ENCODE measurements at regions not wholly inside any gene's neighbourhood (a gene's known extent, or its start where the extent isn't known, plus 50 kb on each side); places are given as distances from the start of the nearest gene placed in this dataset.

- no peak for DNase-seq
- Mint-ChIP-seq H3K4me1 (ENCODE audit: low read depth) (no peaks in the 10 kb centered on the region), H3K9me3 (no peaks in the 10 kb centered on the region), H3K27me3 (ENCODE audit: low read depth) (no peaks in the 10 kb centered on the region), H3K36me3 (ENCODE audit: low read depth) (no peaks in the 10 kb centered on the region), H3K27ac (no peak overlapping the region), H3K4me3 (no peak overlapping the region)
- CTCF ChIA-PET = no interaction called here
- intact Hi-C loops (cut with micrococcal nuclease) = no loop called here
Measured at GRCh38 chr7:115153769-115154477, 232.0 kb downstream of the MDFIC start.

- Mint-ChIP-seq H3K9me3 (no peaks in the 10 kb centered on the region), H3K4me3 (no peak overlapping the region), H3K36me3 (ENCODE audit: low read depth) (no peaks in the 10 kb centered on the region), H3K4me1 (ENCODE audit: low read depth) (no peaks in the 10 kb centered on the region), H3K27ac (no peak overlapping the region), H3K27me3 (ENCODE audit: low read depth) (no peaks in the 10 kb centered on the region)
- DNase-seq = no peak
- intact Hi-C loops (cut with micrococcal nuclease) = no loop called here
- CTCF ChIA-PET = no interaction called here
Measured at GRCh38 chr7:115153176-115153575, 231.3 kb downstream of the MDFIC start.

- intact Hi-C loops (cut with micrococcal nuclease) = no loop called here
- Mint-ChIP-seq H3K4me1 (ENCODE audit: low read depth) (no peaks in the 10 kb centered on the region), H3K27me3 (ENCODE audit: low read depth) (no peaks in the 10 kb centered on the region), H3K36me3 (ENCODE audit: low read depth) (no peaks in the 10 kb centered on the region), H3K4me3 (no peak overlapping the region), H3K9me3 (no peaks in the 10 kb centered on the region), H3K27ac (no peak overlapping the region)
- DNase-seq = no peak
- CTCF ChIA-PET = no interaction called here
Measured at GRCh38 chr7:115146148-115146547, 224.3 kb downstream of the MDFIC start.

- no peaks in the 10 kb centered on the region for H3K36me3 Mint-ChIP-seq (ENCODE audit: low read depth)
- H3K27ac Mint-ChIP-seq = no peak overlapping the region
- H3K27me3 Mint-ChIP-seq (ENCODE audit: low read depth) = no peaks in the 10 kb centered on the region
- intact Hi-C loops (cut with micrococcal nuclease) = no loop called here
- no peak for DNase-seq
- H3K9me3 Mint-ChIP-seq = no peaks in the 10 kb centered on the region
- no peak overlapping the region for H3K4me3 Mint-ChIP-seq
- CTCF ChIA-PET = no interaction called here
- H3K4me1 Mint-ChIP-seq (ENCODE audit: low read depth) = no peaks in the 10 kb centered on the region
Measured at GRCh38 chr7:115145512-115145911, 223.6 kb downstream of the MDFIC start.

- H3K4me1 Mint-ChIP-seq (ENCODE audit: low read depth) = peaks cover 24% of the 10 kb centered on the region
- no peaks in the 10 kb centered on the region for H3K27me3 Mint-ChIP-seq (ENCODE audit: low read depth)
- peaks cover 6% of the 10 kb centered on the region for H3K9me3 Mint-ChIP-seq
- DNase-seq = no peak
- H3K27ac Mint-ChIP-seq = no peak overlapping the region
- H3K36me3 Mint-ChIP-seq (ENCODE audit: low read depth) = no peaks in the 10 kb centered on the region
- intact Hi-C loops (cut with micrococcal nuclease) = no loop called here
- no peak overlapping the region for H3K4me3 Mint-ChIP-seq
- CTCF ChIA-PET = no interaction called here
Measured at GRCh38 chr7:115137816-115138215, 215.9 kb downstream of the MDFIC start.

GRCh38 chr7:115136796-115137443, 215.0 kb downstream of the MDFIC start:
- no peak for DNase-seq
- CTCF ChIA-PET = interaction anchor here (0.6 kb wide), 1 partner anchor 41 kb away, joined by 8 read pairs; no protein-coding TSS in a partner anchor
- H3K27me3 Mint-ChIP-seq (ENCODE audit: low read depth) = no peaks in the 10 kb centered on the region
- intact Hi-C loops (cut with micrococcal nuclease) = no loop called here
- no peaks in the 10 kb centered on the region for H3K36me3 Mint-ChIP-seq (ENCODE audit: low read depth)
- H3K4me1 Mint-ChIP-seq (ENCODE audit: low read depth) = peaks cover 24% of the 10 kb centered on the region
- peaks cover 6% of the 10 kb centered on the region for H3K9me3 Mint-ChIP-seq
- H3K27ac Mint-ChIP-seq = no peak overlapping the region
- H3K4me3 Mint-ChIP-seq = no peak overlapping the region

GRCh38 chr7:115135769-115136410, 214.0 kb downstream of the MDFIC start:
- Mint-ChIP-seq H3K36me3 (ENCODE audit: low read depth) (no peaks in the 10 kb centered on the region), H3K4me3 (no peak overlapping the region), H3K9me3 (peaks cover 6% of the 10 kb centered on the region), H3K27me3 (ENCODE audit: low read depth) (no peaks in the 10 kb centered on the region), H3K4me1 (ENCODE audit: low read depth) (peaks cover 24% of the 10 kb centered on the region), H3K27ac (no peak overlapping the region)
- no peak for DNase-seq
- intact Hi-C loops (cut with micrococcal nuclease) = no loop called here
- CTCF ChIA-PET = no interaction called here

- intact Hi-C loops (cut with micrococcal nuclease) = no loop called here
- Mint-ChIP-seq H3K9me3 (peaks cover 6% of the 10 kb centered on the region), H3K36me3 (ENCODE audit: low read depth) (no peaks in the 10 kb centered on the region), H3K4me1 (ENCODE audit: low read depth) (peaks cover 24% of the 10 kb centered on the region), H3K27ac (no peak overlapping the region), H3K27me3 (ENCODE audit: low read depth) (no peaks in the 10 kb centered on the region), H3K4me3 (no peak overlapping the region)
- DNase-seq = no peak
- CTCF ChIA-PET = no interaction called here
Measured at GRCh38 chr7:115135146-115135545, 213.3 kb downstream of the MDFIC start.

GRCh38 chr7:115133248-115133647, 211.4 kb downstream of the MDFIC start:
- no peak for DNase-seq
- Mint-ChIP-seq H3K4me1 (ENCODE audit: low read depth) (peaks cover 24% of the 10 kb centered on the region), H3K27me3 (ENCODE audit: low read depth) (no peaks in the 10 kb centered on the region), H3K9me3 (peaks cover 6% of the 10 kb centered on the region), H3K27ac (no peak overlapping the region), H3K4me3 (no peak overlapping the region), H3K36me3 (ENCODE audit: low read depth) (no peaks in the 10 kb centered on the region)
- intact Hi-C loops (cut with micrococcal nuclease) = no loop called here
- CTCF ChIA-PET = interaction anchor here (0.6 kb wide), 1 partner anchor 50 kb away, joined by 4 read pairs; no protein-coding TSS in a partner anchor

GRCh38 chr7:115132096-115132495, 210.2 kb downstream of the MDFIC start:
- Mint-ChIP-seq H3K4me3 (no peak overlapping the region), H3K36me3 (ENCODE audit: low read depth) (no peaks in the 10 kb centered on the region), H3K27me3 (ENCODE audit: low read depth) (no peaks in the 10 kb centered on the region), H3K4me1 (ENCODE audit: low read depth) (peaks cover 28% of the 10 kb centered on the region), H3K27ac (no peak overlapping the region), H3K9me3 (peaks cover 6% of the 10 kb centered on the region)
- DNase-seq = no peak
- intact Hi-C loops (cut with micrococcal nuclease) = no loop called here
- CTCF ChIA-PET = interaction anchor here (0.7 kb wide), 1 partner anchor 176 kb away, joined by 3 read pairs; no protein-coding TSS in a partner anchor

GRCh38 chr7:115128154-115128553, 206.3 kb downstream of the MDFIC start:
- H3K4me1 Mint-ChIP-seq (ENCODE audit: low read depth) = peaks cover 8% of the 10 kb centered on the region
- CTCF ChIA-PET = interaction anchor here (1.1 kb wide), 1 partner anchor 72 kb away, joined by 3 read pairs; no protein-coding TSS in a partner anchor
- no peaks in the 10 kb centered on the region for H3K27me3 Mint-ChIP-seq (ENCODE audit: low read depth)
- no peak for DNase-seq
- no peak overlapping the region for H3K4me3 Mint-ChIP-seq
- intact Hi-C loops (cut with micrococcal nuclease) = no loop called here
- H3K9me3 Mint-ChIP-seq = peaks cover 2% of the 10 kb centered on the region
- H3K36me3 Mint-ChIP-seq (ENCODE audit: low read depth) = no peaks in the 10 kb centered on the region
- H3K27ac Mint-ChIP-seq = no peak overlapping the region

- Mint-ChIP-seq H3K27me3 (ENCODE audit: low read depth) (no peaks in the 10 kb centered on the region), H3K36me3 (ENCODE audit: low read depth) (no peaks in the 10 kb centered on the region), H3K27ac (no peak overlapping the region), H3K9me3 (no peaks in the 10 kb centered on the region), H3K4me1 (ENCODE audit: low read depth) (peaks cover 9% of the 10 kb centered on the region), H3K4me3 (no peak overlapping the region)
- CTCF ChIA-PET = interaction anchor here (1.1 kb wide), 1 partner anchor 72 kb away, joined by 3 read pairs; no protein-coding TSS in a partner anchor
- intact Hi-C loops (cut with micrococcal nuclease) = no loop called here
- DNase-seq = no peak
Measured at GRCh38 chr7:115127399-115128021, 205.6 kb downstream of the MDFIC start.

Measured in activated naive CD4-positive, alpha-beta T cell treated with anti-CD3 and anti-CD28 coated beads for 36 hours (primary cell).